Adrenal gland (tissue), 5 donors: ENCODE measurements at regions not wholly inside any gene's neighbourhood (a gene's known extent, or its start where the extent isn't known, plus 50 kb on each side); places are given as distances from the start of the nearest gene placed in this dataset.

Experiments
- CTCF ChIP-seq, 6 experiments: fragments of 450-650 bp in 4 of 6; fragments of 200-600 bp in 2 of 6; sonication (generic) in 1 of 6; IDR thresholded peaks; 1 replicate in 5 of 6; 2 replicates in 1 of 6; pipeline versions ENCODE4 v1.5.1 to v1.8.0; 2016 to 2021; ENCODE audit warnings: antibody characterized with exemption in 6 of 6, mild to moderate bottlenecking in 2 of 6, moderate library complexity in 1 of 6
- POLR2A ChIP-seq, 2 donors: fragments of 450-650 bp; IDR thresholded peaks; one replicate each; pipeline ENCODE4 v1.6.1; 2017; ENCODE audit warnings: antibody characterized with exemption in 2 of 2, mild to moderate bottlenecking in 2 of 2, moderate library complexity in 1 of 2
- donor health status: DM: no; HTN: no; CAD: no.

DNA sequence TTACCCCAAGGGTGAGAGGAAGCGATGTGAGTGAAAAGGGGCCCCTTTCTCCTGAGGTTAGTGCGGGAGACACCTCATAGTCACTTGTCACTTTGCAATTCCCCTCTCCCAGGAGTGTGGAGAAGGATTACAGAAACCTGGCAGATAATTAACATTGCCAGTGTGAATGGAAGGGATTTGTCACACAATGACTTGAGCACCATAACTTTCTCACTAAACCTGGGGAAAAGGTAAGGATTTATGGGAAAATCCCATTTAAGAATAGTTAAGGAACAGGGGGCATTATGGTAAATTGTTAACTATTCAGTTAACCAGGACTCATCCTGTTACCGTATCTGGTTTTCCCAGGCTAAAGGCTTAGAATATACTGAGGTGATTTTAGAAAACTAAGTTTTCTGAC lies 219.5 kb upstream of the JAG1 start:
- no peak for TF ChIP-seq POLR2A (IDR thresholded peaks at IDR 0.05)
- TF ChIP-seq CTCF (IDR thresholded peaks at IDR 0.05) = no peak
